ENCODE measurements at regions not wholly inside any gene's neighbourhood (a gene's known extent, or its start where the extent isn't known, plus 50 kb on each side); places are given as distances from the start of the nearest gene placed in this dataset.

DNA sequence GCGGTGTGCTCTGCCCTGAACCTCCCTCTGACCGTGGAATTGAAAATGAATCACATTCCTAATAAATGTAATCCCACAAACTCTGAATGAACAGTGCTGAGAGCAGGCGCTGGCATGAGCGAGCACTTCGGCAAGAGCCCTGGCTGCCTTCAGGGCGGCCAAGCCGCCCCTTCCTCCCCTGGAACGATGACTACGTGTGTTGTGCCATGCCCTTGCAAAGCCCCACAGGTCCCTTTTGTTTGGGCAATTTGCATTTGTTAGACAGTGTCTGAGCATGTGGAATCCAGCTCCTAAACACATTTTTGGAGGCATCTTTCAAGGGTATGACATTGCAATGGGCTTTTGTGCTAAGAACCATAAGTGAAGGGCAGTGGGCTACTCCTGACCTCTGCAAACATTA lies 95.6 kb upstream of the MKI67 start:
- TF ChIP-seq, protein P1, sequence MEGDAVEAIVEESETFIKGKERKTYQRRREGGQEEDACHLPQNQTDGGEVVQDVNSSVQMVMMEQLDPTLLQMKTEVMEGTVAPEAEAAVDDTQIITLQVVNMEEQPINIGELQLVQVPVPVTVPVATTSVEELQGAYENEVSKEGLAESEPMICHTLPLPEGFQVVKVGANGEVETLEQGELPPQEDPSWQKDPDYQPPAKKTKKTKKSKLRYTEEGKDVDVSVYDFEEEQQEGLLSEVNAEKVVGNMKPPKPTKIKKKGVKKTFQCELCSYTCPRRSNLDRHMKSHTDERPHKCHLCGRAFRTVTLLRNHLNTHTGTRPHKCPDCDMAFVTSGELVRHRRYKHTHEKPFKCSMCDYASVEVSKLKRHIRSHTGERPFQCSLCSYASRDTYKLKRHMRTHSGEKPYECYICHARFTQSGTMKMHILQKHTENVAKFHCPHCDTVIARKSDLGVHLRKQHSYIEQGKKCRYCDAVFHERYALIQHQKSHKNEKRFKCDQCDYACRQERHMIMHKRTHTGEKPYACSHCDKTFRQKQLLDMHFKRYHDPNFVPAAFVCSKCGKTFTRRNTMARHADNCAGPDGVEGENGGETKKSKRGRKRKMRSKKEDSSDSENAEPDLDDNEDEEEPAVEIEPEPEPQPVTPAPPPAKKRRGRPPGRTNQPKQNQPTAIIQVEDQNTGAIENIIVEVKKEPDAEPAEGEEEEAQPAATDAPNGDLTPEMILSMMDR (IDR thresholded peaks at IDR 0.05) = no peak
- no peak for TF ChIP-seq POLR2A (IDR thresholded peaks at IDR 0.05)
